ENCODE measurements at regions not wholly inside any gene's neighbourhood (a gene's known extent, or its start where the extent isn't known, plus 50 kb on each side); places are given as distances from the start of the nearest gene placed in this dataset.

GRCh38 chr4:35793045-35793722, 451.1 kb downstream of the ARAP2 start:
- H3K36me3 ChIP-seq (ENCODE audit: control insufficient read depth in 2 of 2, insufficient read depth in 2 of 2, low read length in 1 of 2) = no peaks in the 10 kb centered on the region
- H3K27ac ChIP-seq (ENCODE audit: low read depth in 2 of 2, low read length in 1 of 2) = no peak overlapping the region
- WGBS, 2 donors = 50 to 58% methylated on average over 1 of the region's 1 CpG
- H3K4me1 ChIP-seq (ENCODE audit: control insufficient read depth in 2 of 2, insufficient read depth in 2 of 2, low read length in 1 of 2) = no peaks in the 10 kb centered on the region
- H3K4me3 ChIP-seq (ENCODE audit: low read depth in 1 of 2, low read length in 2 of 2) = no peak overlapping the region
- no peaks in the 10 kb centered on the region for H3K9me3 ChIP-seq (ENCODE audit: control insufficient read depth in 2 of 2, insufficient read depth in 1 of 2, low read depth in 1 of 2, low read length in 1 of 2)
- H3K27me3 ChIP-seq (ENCODE audit: control insufficient read depth in 1 of 2, insufficient read depth in 2 of 2, low read length in 2 of 2) = no peaks in the 10 kb centered on the region

GRCh38 chr4:35793766-35794165, 450.5 kb downstream of the ARAP2 start:
- Histone ChIP-seq H3K27me3 (ENCODE audit: control insufficient read depth in 1 of 2, insufficient read depth in 2 of 2, low read length in 2 of 2) (no peaks in the 10 kb centered on the region), H3K36me3 (ENCODE audit: control insufficient read depth in 2 of 2, insufficient read depth in 2 of 2, low read length in 1 of 2) (no peaks in the 10 kb centered on the region), H3K4me3 (ENCODE audit: low read depth in 1 of 2, low read length in 2 of 2) (no peak overlapping the region), H3K9me3 (ENCODE audit: control insufficient read depth in 2 of 2, insufficient read depth in 1 of 2, low read depth in 1 of 2, low read length in 1 of 2) (no peaks in the 10 kb centered on the region), H3K27ac (ENCODE audit: low read depth in 2 of 2, low read length in 1 of 2) (no peak overlapping the region), H3K4me1 (ENCODE audit: control insufficient read depth in 2 of 2, insufficient read depth in 2 of 2, low read length in 1 of 2) (no peaks in the 10 kb centered on the region)
- WGBS, 2 donors = 83 to 84% methylated on average over 1 of the region's 1 CpG

GRCh38 chr4:35800669-35801068, 443.6 kb downstream of the ARAP2 start:
- no peaks in the 10 kb centered on the region for H3K36me3 ChIP-seq (ENCODE audit: control insufficient read depth in 2 of 2, insufficient read depth in 2 of 2, low read length in 1 of 2)
- peaks cover 0 to 3% of the 10 kb centered on the region in 2 donors for H3K9me3 ChIP-seq (ENCODE audit: control insufficient read depth in 2 of 2, insufficient read depth in 1 of 2, low read depth in 1 of 2, low read length in 1 of 2)
- H3K27me3 ChIP-seq (ENCODE audit: control insufficient read depth in 1 of 2, insufficient read depth in 2 of 2, low read length in 2 of 2) = no peaks in the 10 kb centered on the region
- no peak overlapping the region for H3K27ac ChIP-seq (ENCODE audit: low read depth in 2 of 2, low read length in 1 of 2)
- no peak overlapping the region for H3K4me3 ChIP-seq (ENCODE audit: low read depth in 1 of 2, low read length in 2 of 2)
- 89 to 93% methylated on average over 5 of the region's 5 CpGs for WGBS, 2 donors
- H3K4me1 ChIP-seq (ENCODE audit: control insufficient read depth in 2 of 2, insufficient read depth in 2 of 2, low read length in 1 of 2) = no peaks in the 10 kb centered on the region

GRCh38 chr4:35802644-35803043, 441.7 kb downstream of the ARAP2 start:
- Histone ChIP-seq H3K9me3 (ENCODE audit: control insufficient read depth in 2 of 2, insufficient read depth in 1 of 2, low read depth in 1 of 2, low read length in 1 of 2) (peaks cover 0 to 3% of the 10 kb centered on the region in 2 donors), H3K4me1 (ENCODE audit: control insufficient read depth in 2 of 2, insufficient read depth in 2 of 2, low read length in 1 of 2) (no peaks in the 10 kb centered on the region), H3K36me3 (ENCODE audit: control insufficient read depth in 2 of 2, insufficient read depth in 2 of 2, low read length in 1 of 2) (no peaks in the 10 kb centered on the region), H3K27ac (ENCODE audit: low read depth in 2 of 2, low read length in 1 of 2) (no peak overlapping the region), H3K4me3 (ENCODE audit: low read depth in 1 of 2, low read length in 2 of 2) (no peak overlapping the region), H3K27me3 (ENCODE audit: control insufficient read depth in 1 of 2, insufficient read depth in 2 of 2, low read length in 2 of 2) (no peaks in the 10 kb centered on the region)
- WGBS, 2 donors = 66 to 78% methylated on average over 2 of the region's 2 CpGs

GRCh38 chr4:35818520-35818919, 425.8 kb downstream of the ARAP2 start:
- Histone ChIP-seq H3K27me3 (ENCODE audit: control insufficient read depth in 1 of 2, insufficient read depth in 2 of 2, low read length in 2 of 2) (no peaks in the 10 kb centered on the region), H3K36me3 (ENCODE audit: control insufficient read depth in 2 of 2, insufficient read depth in 2 of 2, low read length in 1 of 2) (no peaks in the 10 kb centered on the region), H3K4me1 (ENCODE audit: control insufficient read depth in 2 of 2, insufficient read depth in 2 of 2, low read length in 1 of 2) (no peaks in the 10 kb centered on the region), H3K4me3 (ENCODE audit: low read depth in 1 of 2, low read length in 2 of 2) (no peak overlapping the region), H3K9me3 (ENCODE audit: control insufficient read depth in 2 of 2, insufficient read depth in 1 of 2, low read depth in 1 of 2, low read length in 1 of 2) (no peaks in the 10 kb centered on the region), H3K27ac (ENCODE audit: low read depth in 2 of 2, low read length in 1 of 2) (no peak overlapping the region)
- 80 to 84% methylated on average over 4 of the region's 4 CpGs for WGBS, 2 donors

- 69 to 81% methylated on average over 1 of the region's 1 CpG for WGBS, 2 donors
- Histone ChIP-seq H3K27me3 (ENCODE audit: control insufficient read depth in 1 of 2, insufficient read depth in 2 of 2, low read length in 2 of 2) (no peaks in the 10 kb centered on the region), H3K27ac (ENCODE audit: low read depth in 2 of 2, low read length in 1 of 2) (no peak overlapping the region), H3K36me3 (ENCODE audit: control insufficient read depth in 2 of 2, insufficient read depth in 2 of 2, low read length in 1 of 2) (no peaks in the 10 kb centered on the region), H3K4me1 (ENCODE audit: control insufficient read depth in 2 of 2, insufficient read depth in 2 of 2, low read length in 1 of 2) (no peaks in the 10 kb centered on the region), H3K4me3 (ENCODE audit: low read depth in 1 of 2, low read length in 2 of 2) (no peak overlapping the region), H3K9me3 (ENCODE audit: control insufficient read depth in 2 of 2, insufficient read depth in 1 of 2, low read depth in 1 of 2, low read length in 1 of 2) (no peaks in the 10 kb centered on the region)
Measured at GRCh38 chr4:35820003-35820402, 424.3 kb downstream of the ARAP2 start.

GRCh38 chr4:35824231-35824630, 420.1 kb downstream of the ARAP2 start:
- H3K4me1 ChIP-seq (ENCODE audit: control insufficient read depth in 2 of 2, insufficient read depth in 2 of 2, low read length in 1 of 2) = no peaks in the 10 kb centered on the region
- H3K36me3 ChIP-seq (ENCODE audit: control insufficient read depth in 2 of 2, insufficient read depth in 2 of 2, low read length in 1 of 2) = no peaks in the 10 kb centered on the region
- H3K27me3 ChIP-seq (ENCODE audit: control insufficient read depth in 1 of 2, insufficient read depth in 2 of 2, low read length in 2 of 2) = no peaks in the 10 kb centered on the region
- 89 to 90% methylated on average over 8 of the region's 8 CpGs for WGBS, 2 donors
- no peak overlapping the region for H3K4me3 ChIP-seq (ENCODE audit: low read depth in 1 of 2, low read length in 2 of 2)
- no peaks in the 10 kb centered on the region for H3K9me3 ChIP-seq (ENCODE audit: control insufficient read depth in 2 of 2, insufficient read depth in 1 of 2, low read depth in 1 of 2, low read length in 1 of 2)
- H3K27ac ChIP-seq (ENCODE audit: low read depth in 2 of 2, low read length in 1 of 2) = no peak overlapping the region

- H3K36me3 ChIP-seq (ENCODE audit: control insufficient read depth in 2 of 2, insufficient read depth in 2 of 2, low read length in 1 of 2) = no peaks in the 10 kb centered on the region
- no peaks in the 10 kb centered on the region for H3K9me3 ChIP-seq (ENCODE audit: control insufficient read depth in 2 of 2, insufficient read depth in 1 of 2, low read depth in 1 of 2, low read length in 1 of 2)
- no peaks in the 10 kb centered on the region for H3K4me1 ChIP-seq (ENCODE audit: control insufficient read depth in 2 of 2, insufficient read depth in 2 of 2, low read length in 1 of 2)
- H3K27me3 ChIP-seq (ENCODE audit: control insufficient read depth in 1 of 2, insufficient read depth in 2 of 2, low read length in 2 of 2) = no peaks in the 10 kb centered on the region
- no peak overlapping the region for H3K27ac ChIP-seq (ENCODE audit: low read depth in 2 of 2, low read length in 1 of 2)
- no peak overlapping the region for H3K4me3 ChIP-seq (ENCODE audit: low read depth in 1 of 2, low read length in 2 of 2)
Measured at GRCh38 chr4:35835893-35836292, 408.4 kb downstream of the ARAP2 start.

GRCh38 chr4:35836596-35836995, 407.7 kb downstream of the ARAP2 start:
- Histone ChIP-seq H3K4me3 (ENCODE audit: low read depth in 1 of 2, low read length in 2 of 2) (no peak overlapping the region), H3K9me3 (ENCODE audit: control insufficient read depth in 2 of 2, insufficient read depth in 1 of 2, low read depth in 1 of 2, low read length in 1 of 2) (no peaks in the 10 kb centered on the region), H3K27ac (ENCODE audit: low read depth in 2 of 2, low read length in 1 of 2) (no peak overlapping the region), H3K36me3 (ENCODE audit: control insufficient read depth in 2 of 2, insufficient read depth in 2 of 2, low read length in 1 of 2) (no peaks in the 10 kb centered on the region), H3K27me3 (ENCODE audit: control insufficient read depth in 1 of 2, insufficient read depth in 2 of 2, low read length in 2 of 2) (no peaks in the 10 kb centered on the region), H3K4me1 (ENCODE audit: control insufficient read depth in 2 of 2, insufficient read depth in 2 of 2, low read length in 1 of 2) (no peaks in the 10 kb centered on the region)

DNA sequence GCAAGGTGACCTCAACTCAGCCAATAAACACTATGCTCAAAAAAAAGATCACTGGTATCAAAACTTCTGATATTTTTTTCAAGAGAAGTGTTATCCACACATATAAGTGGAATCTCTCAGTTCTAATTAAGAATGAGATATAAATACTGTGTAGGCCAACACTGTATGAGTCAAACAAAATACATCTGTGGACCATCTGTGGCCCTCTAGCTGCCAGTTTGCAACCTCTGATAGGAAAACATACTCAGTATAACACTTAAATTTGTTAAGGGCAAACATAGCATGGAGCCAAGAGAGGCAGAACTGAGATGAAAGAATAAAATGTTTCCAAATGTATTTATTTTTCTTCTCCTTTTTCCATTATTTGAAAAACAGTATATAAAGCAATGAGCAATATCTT, 377.3 kb downstream of the ARAP2 start:
- Histone ChIP-seq H3K4me1 (ENCODE audit: control insufficient read depth in 2 of 2, insufficient read depth in 2 of 2, low read length in 1 of 2) (no peaks in the 10 kb centered on the region), H3K27ac (ENCODE audit: low read depth in 2 of 2, low read length in 1 of 2) (no peak overlapping the region), H3K36me3 (ENCODE audit: control insufficient read depth in 2 of 2, insufficient read depth in 2 of 2, low read length in 1 of 2) (no peaks in the 10 kb centered on the region), H3K27me3 (ENCODE audit: control insufficient read depth in 1 of 2, insufficient read depth in 2 of 2, low read length in 2 of 2) (no peaks in the 10 kb centered on the region), H3K4me3 (ENCODE audit: low read depth in 1 of 2, low read length in 2 of 2) (no peak overlapping the region), H3K9me3 (ENCODE audit: control insufficient read depth in 2 of 2, insufficient read depth in 1 of 2, low read depth in 1 of 2, low read length in 1 of 2) (no peaks in the 10 kb centered on the region)

Data from esophagus (tissue), 2 donors.